ENCODE measurements at regions not wholly inside any gene's neighbourhood (a gene's known extent, or its start where the extent isn't known, plus 50 kb on each side); places are given as distances from the start of the nearest gene placed in this dataset.

- TF ChIP-seq CTCF (conservative IDR thresholded peaks at IDR 0.05; ENCODE audit: low read depth, low read length) (no peak), EZH2 (IDR thresholded peaks at IDR 0.05; ENCODE audit: low read length, unreplicated experiment) (no peak), EZH2phosphoT487 (IDR thresholded peaks at IDR 0.05; ENCODE audit: borderline replicate concordance, low read length) (no peak)
Observed at GRCh38 chr2:129720360-129720759, 259.1 kb upstream of the RAB6C start.
